ENCODE measurements at regions not wholly inside any gene's neighbourhood (a gene's known extent, or its start where the extent isn't known, plus 50 kb on each side); places are given as distances from the start of the nearest gene placed in this dataset.
A peak's percentile ranks its signal among the peaks of the same experiment; 100 is the strongest.

- no peak for DNase-seq (ENCODE audit: extremely low spot score, unreplicated experiment)
- Mint-ChIP-seq H3K9me3 (peaks cover 17% of the 10 kb centered on the region), H3K27ac (peak overlapping the region; percentile 19), H3K27me3 (no peaks in the 10 kb centered on the region), H3K4me1 (ENCODE audit: unreplicated experiment) (peaks cover 11% of the 10 kb centered on the region), H3K4me3 (no peak overlapping the region), H3K36me3 (no peaks in the 10 kb centered on the region)
- TF ChIP-seq, protein P1, sequence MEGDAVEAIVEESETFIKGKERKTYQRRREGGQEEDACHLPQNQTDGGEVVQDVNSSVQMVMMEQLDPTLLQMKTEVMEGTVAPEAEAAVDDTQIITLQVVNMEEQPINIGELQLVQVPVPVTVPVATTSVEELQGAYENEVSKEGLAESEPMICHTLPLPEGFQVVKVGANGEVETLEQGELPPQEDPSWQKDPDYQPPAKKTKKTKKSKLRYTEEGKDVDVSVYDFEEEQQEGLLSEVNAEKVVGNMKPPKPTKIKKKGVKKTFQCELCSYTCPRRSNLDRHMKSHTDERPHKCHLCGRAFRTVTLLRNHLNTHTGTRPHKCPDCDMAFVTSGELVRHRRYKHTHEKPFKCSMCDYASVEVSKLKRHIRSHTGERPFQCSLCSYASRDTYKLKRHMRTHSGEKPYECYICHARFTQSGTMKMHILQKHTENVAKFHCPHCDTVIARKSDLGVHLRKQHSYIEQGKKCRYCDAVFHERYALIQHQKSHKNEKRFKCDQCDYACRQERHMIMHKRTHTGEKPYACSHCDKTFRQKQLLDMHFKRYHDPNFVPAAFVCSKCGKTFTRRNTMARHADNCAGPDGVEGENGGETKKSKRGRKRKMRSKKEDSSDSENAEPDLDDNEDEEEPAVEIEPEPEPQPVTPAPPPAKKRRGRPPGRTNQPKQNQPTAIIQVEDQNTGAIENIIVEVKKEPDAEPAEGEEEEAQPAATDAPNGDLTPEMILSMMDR (conservative IDR thresholded peaks at IDR 0.05), result no peak
Observed at GRCh38 chr13:90103099-90103784, 1244.2 kb upstream of the MIR17HG start.

DNA sequence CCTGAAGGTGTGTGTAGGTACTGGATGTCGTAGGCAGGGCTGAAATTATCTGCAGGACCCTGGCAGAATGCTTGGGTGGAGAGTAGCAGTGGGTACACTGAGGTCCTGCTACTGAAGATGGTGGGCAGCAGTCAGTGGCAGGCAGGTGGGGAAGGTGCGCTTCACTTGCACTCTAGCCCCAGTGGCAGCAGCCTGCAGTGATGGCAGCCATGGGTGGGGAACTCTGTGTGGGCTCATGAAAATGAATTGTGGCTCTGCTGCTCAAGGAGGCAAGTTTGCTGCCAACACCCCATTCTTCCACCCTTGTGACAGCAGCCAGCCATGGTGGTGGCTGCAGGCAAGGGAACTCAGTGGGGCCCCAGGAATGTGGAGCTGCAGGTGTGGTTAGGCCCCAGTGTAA, 1242.7 kb upstream of the MIR17HG start:
- TF ChIP-seq, protein P1 (conservative IDR thresholded peaks at IDR 0.05), result no peak
- H3K27me3 Mint-ChIP-seq, result no peaks in the 10 kb centered on the region
- H3K27ac Mint-ChIP-seq, result peak overlapping the region; percentile 91
- peaks cover 17% of the 10 kb centered on the region for H3K9me3 Mint-ChIP-seq
- DNase-seq (ENCODE audit: extremely low spot score, unreplicated experiment), result no peak
- peaks cover 11% of the 10 kb centered on the region for H3K4me1 Mint-ChIP-seq (ENCODE audit: unreplicated experiment)
- no peaks in the 10 kb centered on the region for H3K36me3 Mint-ChIP-seq
- no peak overlapping the region for H3K4me3 Mint-ChIP-seq

DNA sequence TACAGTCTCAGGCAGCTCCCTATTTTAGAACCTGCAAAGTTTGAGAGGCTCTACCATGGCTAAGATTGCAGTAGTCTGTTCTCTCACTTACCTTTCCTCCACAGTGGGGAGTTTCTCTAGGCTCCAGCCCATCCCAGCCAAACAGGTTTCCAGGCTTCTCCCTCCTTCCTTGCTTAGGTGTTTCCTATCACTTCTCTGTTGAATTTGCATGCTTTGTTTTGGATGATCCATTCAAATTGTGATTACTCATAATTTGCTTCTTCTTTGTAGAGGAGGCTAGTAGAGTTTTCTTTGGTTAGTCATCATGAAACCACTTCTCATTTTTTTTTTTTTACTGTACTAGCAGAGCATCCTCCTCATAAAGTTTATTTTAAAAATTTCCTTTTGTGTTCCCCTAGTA, 1242.2 kb upstream of the MIR17HG start:
- Mint-ChIP-seq H3K36me3 (no peaks in the 10 kb centered on the region), H3K4me3 (peak overlapping the region; percentile 37), H3K27ac (peak overlapping the region; percentile 91), H3K27me3 (no peaks in the 10 kb centered on the region), H3K9me3 (peaks cover 17% of the 10 kb centered on the region), H3K4me1 (ENCODE audit: unreplicated experiment) (peaks cover 11% of the 10 kb centered on the region)
- no peak for DNase-seq (ENCODE audit: extremely low spot score, unreplicated experiment)
- TF ChIP-seq, protein P1 (conservative IDR thresholded peaks at IDR 0.05), result no peak

GRCh38 chr13:90105849-90106496, 1241.5 kb upstream of the MIR17HG start:
- H3K4me1 Mint-ChIP-seq (ENCODE audit: unreplicated experiment), result peaks cover 11% of the 10 kb centered on the region
- no peaks in the 10 kb centered on the region for H3K27me3 Mint-ChIP-seq
- TF ChIP-seq, protein P1 (conservative IDR thresholded peaks at IDR 0.05), result no peak
- peak overlapping the region; percentile 91 for H3K27ac Mint-ChIP-seq
- DNase-seq (ENCODE audit: extremely low spot score, unreplicated experiment), result no peak
- H3K9me3 Mint-ChIP-seq, result peaks cover 17% of the 10 kb centered on the region
- H3K4me3 Mint-ChIP-seq, result peak overlapping the region; percentile 26
- H3K36me3 Mint-ChIP-seq, result no peaks in the 10 kb centered on the region

- Mint-ChIP-seq H3K9me3 (peaks cover 17% of the 10 kb centered on the region), H3K4me3 (no peak overlapping the region), H3K36me3 (peaks cover under 1% of the 10 kb centered on the region), H3K27ac (no peak overlapping the region), H3K4me1 (ENCODE audit: unreplicated experiment) (peaks cover 11% of the 10 kb centered on the region), H3K27me3 (no peaks in the 10 kb centered on the region)
- TF ChIP-seq, protein P1 (conservative IDR thresholded peaks at IDR 0.05), result no peak
- DNase-seq (ENCODE audit: extremely low spot score, unreplicated experiment), result no peak
Observed at GRCh38 chr13:90107661-90108060, 1239.8 kb upstream of the MIR17HG start.

All from type B pancreatic cell (in vitro differentiated cells).